Right renal cortex interstitium (tissue), 3 donors: ENCODE measurements at regions not wholly inside any gene's neighbourhood (a gene's known extent, or its start where the extent isn't known, plus 50 kb on each side); places are given as distances from the start of the nearest gene placed in this dataset.
"Not testable (repeated sequence)": the region's sequence is repeated elsewhere in the genome, so short reads cannot be mapped to it uniquely, and the experiment has no call there.

Experiments used
- DNase-seq, 3 donors: peaks; one replicate each; pipeline ENCODE4 v3.0.0-alpha.2; 2013; ENCODE audit warnings: low read depth in 3 of 3, low spot score in 2 of 3

DNA sequence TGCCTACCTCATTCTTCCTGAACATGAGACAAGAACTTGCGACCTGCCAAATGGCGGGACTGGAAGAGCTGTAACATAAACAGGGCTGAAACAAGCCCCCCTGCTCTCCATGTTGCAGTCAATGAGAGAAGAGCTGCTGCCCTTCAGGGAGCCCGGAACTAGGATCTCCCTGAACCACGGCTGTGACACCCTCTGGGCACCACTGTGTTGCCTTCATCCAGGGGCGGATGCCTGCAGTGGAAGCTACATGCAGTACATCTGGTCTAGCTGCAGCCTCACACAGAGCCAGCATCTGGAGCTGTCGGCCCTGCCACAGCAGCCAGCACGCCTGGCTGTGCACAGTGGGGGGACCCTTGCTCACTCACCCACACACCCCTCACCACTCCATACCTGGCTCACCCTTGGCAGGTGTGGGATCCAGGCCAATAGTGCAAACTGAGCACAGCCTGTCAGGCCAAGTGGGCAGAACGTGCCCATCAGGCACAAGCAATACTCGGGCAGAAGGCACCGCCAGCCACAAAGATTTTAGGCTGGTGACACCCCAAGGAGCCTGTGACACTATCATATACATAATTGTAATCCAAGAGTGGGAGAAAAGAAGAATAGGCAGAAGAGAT is 451.3 kb downstream of the HTR1B start:
- no peak for DNase-seq

DNA sequence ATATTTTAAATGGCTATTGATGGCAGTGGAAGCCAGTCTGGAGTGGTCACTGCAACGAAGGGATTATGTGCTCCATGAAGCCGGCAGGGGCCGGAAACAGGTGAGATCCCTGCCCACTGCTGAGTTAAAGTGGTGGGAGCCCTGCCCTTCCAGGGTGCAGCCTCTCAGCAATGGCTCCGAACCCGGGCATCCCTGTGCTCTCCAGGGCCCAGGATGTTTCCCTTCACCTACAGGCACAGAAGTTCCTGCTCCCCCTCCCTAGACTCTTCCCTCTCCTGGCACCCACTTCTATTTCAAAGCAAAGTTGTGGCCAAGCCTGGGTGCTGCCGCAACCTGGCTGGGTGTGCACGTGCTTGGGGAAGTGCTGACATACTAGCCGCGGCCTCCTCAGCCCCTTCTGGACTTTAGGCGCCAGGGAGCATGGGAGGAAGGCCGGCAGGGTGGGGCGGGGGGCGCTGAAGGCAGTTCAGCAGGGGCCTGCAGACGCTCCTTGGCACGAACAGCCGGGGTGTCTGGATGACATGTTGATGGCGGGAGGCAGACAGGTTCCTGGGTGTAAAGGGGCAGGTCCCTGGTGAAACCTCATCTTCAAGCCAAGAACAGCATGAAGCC is 452.3 kb downstream of the HTR1B start:
- DNase-seq = no peak

DNA sequence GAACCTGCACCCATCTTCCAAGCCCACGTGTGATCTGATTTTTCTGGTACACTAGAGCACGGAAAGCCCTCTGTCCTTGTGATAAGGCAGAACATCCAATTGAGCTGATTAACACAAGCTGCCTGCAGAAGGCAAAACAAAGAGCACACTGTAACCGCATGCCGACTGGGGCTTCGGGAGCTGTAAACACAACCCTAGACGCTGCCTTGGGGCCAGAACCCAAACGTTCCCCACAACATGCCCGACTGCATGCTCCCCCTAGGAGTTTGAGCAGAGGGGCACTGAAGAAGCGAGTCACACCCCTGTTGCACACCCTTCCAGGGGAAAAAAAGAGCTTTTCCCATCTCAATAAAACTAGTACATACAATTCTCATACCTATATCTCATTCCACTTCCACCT is 470.7 kb downstream of the HTR1B start:
- DNase-seq = no peak

DNA sequence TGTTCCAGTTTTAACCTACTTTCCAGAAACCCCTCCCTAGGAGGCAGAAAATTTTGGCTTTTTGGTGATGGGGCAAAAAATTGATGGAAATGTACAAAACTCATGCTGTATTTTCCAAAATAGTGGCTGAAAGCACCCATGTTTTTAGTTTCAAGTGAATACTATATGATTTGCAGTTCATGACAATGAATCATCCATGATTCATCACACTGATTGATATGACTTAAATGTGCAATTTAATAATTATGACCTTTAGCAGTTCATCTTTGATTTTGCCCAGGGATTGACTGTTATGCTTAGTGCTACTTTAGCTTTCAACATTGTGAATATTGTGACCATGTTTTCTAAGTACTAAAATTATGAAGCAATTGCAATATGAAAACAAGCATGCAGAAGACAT is 478.7 kb downstream of the HTR1B start:
- no peak for DNase-seq

DNA sequence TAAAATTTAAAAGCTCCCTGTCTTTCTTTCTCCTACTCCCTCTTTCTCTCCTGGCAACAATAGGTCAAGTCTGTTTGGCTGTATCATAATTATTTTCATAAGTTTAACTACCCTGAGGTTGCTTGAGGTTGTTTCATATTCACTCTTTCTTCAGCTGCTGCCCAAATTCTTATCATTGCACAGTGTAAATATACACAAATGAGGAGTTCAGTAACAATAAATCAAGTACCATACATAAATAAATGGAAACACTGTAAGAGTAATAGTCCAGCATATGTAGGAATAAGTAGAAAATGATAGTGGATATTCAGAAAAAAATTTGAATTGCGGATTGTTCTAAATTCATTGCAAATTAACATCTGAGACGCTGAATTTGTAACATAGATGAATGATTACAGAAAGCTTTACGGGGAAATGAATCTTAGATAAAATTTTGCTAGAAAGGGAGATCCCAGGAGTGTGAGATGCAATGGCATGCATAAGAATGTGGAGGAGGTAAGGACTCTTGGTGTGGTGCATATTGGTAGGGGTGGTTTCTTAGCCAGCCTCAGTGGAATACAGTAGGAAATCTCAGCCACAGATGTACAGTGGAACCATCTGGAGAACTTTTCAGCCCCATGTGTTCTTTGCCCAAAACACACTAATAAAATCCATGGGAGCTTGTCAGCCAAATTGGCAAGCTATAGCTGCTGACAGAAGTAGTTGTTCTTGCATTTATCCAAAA is 480.7 kb downstream of the HTR1B start:
- no peak for DNase-seq

DNA sequence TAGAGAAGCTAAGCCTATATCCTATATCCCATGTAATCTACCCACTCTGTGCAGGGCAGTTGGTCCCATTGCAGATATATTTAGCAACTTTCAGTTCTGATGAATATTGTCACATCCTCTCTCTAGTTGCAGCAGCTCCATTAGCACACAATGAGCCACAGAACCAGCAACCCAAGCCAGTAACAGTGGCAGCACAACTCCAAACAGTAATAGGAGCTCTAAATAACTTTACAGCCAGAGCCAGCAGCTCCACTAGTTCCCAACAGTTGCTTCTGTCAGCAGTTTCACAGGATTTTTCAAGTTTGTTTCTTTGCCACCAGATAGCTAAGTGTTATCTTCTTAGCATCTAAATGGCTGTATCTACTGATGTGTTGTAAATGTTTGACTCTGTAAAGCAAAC is 490.8 kb downstream of the HTR1B start:
- DNase-seq = no peak

DNA sequence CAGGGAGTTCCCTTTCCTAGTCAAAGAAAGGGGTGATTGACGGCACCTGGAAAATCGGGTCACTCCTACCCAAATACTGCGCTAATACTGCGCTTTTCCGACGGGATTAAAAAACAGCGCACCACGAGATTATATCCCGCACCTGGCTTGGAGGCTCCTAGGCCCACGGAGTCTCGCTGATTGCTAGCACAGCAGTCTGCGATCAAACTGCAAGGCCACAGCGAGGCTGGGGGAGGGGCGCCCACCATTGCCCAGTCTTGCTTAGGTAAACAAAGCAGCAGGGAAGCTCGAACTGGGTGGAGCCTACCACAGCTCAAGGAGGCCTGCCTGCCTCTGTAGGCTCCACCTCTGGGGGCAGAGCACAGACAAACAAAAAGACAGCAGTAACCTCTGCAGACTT is 504.1 kb downstream of the HTR1B start:
- not testable (repeated sequence) for DNase-seq

DNA sequence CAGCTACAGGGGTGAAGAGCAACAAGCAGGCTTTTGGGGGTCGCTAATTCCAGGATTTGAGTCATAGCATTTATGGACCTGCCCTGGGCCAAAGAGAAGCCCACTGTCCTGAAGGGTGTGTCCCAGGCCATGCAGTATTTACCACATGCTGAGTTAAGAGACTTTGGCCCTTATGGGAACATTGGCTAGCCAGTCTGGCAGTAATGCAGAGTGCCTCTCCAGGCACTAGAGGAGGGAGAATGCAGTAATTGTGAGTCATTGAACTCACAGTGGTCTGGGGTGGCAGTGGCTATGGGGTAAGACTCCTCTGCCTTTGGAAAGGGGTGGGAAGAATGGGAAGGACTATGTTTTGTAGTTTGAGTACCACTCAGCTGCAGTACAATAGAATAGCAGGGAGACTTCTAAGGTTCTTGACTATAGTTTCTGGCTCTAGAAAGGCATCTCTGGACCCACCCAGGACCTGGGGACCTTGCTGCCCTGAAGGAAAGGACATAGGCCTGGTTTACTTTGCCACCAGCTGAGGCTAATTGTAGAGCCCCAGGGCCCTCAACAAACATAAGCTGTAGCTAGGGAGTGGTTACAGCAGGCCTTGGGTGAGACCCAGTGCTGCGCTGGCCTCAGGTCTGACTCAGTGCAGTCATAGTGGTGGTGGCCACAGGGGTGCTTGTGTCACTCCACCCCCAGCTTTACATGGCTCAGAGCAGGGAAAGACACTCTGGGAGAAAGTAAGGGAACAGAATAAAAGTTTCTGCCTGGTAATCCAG is 520.9 kb downstream of the HTR1B start:
- no peak for DNase-seq

DNA sequence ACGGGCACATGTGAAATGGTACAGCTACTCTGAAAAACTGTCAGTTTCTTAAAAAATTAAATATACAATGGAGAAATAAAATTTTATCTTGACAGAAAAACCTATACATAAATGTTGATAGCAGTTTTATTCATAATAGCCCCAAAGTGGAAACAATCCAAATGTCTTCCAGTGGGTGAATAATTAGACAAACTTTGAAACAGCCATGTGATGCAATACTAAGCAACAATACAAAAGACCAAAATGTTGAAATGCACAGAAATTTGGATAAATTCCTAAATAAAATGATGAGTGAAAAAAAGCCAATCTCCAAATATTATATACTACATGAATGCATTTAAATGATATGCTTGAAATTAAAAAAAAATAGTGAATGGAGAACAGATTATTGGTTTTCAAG is 523.1 kb downstream of the HTR1B start:
- no peak for DNase-seq

DNA sequence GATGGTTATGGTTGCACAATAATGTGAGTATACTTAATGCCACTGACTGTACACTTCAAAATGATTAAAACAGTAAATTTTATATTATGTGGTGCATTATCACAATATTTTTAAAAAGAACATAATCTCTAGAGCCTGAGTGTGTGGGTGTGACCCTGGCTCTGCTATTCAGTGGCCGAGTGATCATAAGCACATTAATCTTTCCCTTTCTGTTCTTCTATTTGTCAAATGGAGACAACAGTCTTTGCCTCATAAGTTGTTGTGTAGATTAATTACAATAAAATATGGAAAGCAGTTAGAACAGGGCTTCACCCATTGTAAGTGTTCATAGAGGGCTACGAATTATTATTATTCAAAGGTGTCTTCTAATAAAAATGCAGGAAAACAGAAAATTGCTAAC is 548.6 kb downstream of the HTR1B start:
- DNase-seq = no peak

DNA sequence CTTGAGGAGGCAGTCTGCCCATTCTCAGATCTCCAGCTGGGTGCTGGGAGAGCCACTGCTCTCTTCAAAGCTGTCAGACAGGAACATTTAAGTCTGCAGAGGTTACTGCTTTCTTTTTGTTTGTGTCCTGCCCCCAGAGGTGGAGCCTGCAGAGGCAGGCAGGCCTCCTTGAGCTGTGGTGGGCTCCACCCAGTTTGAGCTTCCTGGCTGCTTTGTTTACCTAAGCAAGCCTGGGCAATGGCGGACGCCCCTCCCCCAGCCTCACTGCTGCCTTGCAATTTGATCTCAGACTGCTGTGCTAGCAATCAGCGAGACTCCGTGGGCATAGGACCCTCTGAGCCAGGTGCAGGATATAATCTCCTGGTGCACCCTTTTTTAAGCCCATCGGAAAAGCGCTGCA is 557.8 kb downstream of the HTR1B start:
- DNase-seq = not testable (repeated sequence)

DNA sequence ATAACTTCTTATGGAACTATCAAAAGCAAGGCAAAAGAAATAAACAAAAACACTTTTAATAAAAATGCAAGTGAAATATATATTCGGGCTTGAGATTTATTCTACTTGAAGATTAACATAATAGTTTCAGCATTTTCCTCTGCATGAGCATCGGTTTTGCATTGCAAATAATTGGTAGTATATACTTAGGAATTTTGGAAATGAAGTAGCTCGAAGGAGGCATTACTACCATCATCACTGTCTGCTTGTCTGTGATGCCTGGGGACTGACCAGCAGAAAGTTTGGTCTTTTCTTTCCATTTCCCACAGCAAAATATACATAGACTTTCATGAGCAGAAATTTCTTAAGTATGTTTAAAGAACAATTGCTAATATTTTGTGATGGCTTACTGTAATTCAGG is 570.7 kb downstream of the HTR1B start:
- no peak for DNase-seq

DNA sequence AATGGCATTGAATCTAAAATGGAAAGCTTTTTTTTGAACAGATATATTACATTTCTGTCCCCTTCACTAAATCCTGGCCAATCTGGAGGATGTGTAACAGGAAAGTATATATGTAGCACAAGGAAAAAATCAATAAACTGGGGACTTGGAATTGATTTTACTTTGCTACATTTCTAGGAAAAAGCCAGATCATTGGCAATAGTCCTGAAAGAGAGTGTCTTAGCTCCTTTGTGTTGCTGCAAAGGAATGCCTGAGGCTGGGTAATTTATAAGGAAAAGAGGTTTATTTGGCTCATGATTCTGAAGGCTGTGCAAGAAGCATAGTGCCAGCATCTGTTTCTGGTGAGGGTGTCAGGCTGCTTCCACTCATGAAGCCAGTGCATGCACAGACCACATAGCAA is 574.9 kb downstream of the HTR1B start:
- no peak for DNase-seq

DNA sequence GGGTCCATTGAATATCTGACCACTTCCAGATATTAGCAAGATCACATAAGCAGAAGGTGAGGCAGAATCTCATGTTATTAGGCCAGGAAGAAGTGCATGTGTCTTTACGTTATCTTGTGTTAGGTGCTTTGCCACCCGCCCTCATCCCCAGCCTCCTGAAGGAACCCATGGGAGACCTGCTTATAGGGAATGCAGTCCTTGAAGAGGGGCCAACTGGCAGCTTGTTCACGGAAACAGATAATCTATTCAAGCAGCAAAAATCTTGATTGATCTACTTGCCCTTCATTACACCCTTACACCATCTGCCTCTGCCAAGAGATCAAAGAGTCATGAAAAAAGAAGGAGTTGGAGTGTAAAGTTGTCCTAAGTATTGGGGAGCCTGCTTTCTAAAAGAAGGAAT is 576.4 kb downstream of the HTR1B start:
- DNase-seq = no peak

DNA sequence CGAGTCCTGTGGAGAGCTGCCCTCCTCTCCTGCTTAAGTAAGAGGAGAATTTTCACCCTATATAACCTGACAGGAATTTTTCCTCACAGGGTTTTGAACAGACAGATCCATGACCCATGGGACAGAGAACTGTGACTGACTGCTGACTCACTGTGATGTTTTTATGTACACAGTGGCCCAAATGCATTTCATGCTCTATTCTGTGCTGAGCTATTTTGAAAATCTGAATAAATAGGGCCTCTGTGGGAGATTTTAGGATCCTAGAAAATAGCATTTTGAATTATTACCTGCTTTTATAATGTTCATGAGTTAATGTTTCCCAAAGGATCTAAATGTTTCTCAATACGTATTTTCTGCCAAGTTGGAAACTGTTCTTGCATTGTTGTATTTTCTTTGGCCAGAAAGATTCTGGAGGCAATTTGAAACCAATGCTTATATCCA is 577.4 kb downstream of the HTR1B start:
- no peak for DNase-seq

DNA sequence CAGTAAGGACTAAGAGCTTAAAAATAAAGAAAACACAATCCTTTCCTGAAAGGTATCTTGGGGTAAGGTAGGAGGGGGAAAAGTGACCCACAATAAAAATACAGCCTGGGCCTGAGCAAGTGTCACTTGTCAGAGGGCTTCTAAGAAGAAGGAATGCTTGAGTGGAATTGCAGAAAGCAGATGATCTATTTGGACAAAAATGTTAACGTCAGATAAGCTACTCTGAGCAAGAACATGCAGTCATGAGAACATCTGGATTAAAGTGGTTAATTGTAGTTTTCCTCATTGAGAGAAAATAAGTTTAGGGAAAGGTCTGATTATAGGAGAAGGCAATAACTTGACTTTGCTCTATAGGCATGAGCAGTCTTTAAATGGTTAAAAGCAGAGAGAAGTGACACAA is 581.9 kb downstream of the HTR1B start:
- DNase-seq = no peak

DNA sequence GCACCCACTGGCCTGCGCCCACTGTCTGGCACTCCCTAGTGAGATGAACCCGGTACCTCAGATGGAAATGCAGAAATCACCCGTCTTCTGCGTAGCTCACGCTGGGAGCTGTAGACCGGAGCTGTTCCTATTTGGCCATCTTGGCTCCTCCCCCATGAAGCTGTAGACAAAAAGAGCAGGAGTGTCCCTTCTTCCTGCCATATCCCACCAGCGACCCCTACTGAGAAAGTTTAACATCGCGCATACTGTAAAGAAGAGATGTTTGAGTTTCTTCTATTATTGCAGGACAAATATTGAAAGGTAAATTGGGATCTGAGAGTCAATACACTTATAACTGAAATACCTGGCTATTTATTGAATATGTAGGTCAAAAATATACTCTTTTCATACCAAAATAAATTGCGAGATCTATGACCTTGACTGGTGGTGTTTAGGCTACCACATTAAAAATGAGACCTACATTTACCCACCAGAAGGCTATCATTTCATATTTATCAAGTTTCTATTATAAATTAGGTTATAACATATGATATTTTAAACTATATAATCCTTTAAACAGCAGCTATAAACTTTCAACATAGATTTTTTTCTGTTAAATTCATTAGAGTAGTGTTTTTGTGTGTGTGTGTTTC is 586.3 kb downstream of the HTR1B start:
- peak in 1 of 3 donors; percentile 1 for DNase-seq

DNA sequence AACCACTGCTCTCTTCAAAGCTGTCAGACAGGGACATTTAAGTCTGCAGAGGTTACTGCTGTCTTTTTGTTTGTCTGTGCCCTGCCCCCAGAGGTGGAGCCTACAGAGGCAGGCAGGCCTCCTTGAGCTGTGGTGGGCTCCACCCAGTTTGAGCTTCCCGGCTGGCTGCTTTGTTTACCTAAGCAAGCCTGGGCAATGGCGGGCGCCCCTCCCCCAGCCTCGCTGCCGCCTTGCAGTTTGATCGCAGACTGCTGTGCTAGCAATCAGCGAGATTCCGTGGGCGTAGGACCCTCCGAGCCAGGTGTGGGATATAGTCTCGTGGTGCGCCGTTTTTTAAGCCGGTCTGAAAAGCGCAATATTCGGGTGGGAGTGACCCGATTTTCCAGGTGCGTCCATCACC is 586.9 kb downstream of the HTR1B start:
- DNase-seq = not testable (repeated sequence)

DNA sequence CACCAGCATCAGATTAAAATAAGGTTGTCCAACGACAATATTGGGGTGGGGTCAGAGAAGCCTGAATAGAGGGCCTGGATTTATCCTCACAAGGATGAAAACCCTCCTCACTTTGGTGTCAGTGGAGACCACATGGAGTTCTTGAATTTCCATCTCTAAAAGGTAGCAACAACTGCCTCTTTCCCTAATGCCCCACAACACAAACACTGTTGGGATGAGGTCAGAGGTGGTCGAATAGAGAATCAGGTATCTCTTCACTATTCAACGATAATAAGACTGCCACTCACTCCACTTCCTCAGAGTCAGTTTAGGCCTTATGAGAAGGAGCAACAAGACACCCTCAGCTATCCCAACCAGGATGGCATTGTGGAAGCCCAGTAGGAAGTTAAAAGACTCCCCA is 596.1 kb downstream of the HTR1B start:
- DNase-seq = no peak

DNA sequence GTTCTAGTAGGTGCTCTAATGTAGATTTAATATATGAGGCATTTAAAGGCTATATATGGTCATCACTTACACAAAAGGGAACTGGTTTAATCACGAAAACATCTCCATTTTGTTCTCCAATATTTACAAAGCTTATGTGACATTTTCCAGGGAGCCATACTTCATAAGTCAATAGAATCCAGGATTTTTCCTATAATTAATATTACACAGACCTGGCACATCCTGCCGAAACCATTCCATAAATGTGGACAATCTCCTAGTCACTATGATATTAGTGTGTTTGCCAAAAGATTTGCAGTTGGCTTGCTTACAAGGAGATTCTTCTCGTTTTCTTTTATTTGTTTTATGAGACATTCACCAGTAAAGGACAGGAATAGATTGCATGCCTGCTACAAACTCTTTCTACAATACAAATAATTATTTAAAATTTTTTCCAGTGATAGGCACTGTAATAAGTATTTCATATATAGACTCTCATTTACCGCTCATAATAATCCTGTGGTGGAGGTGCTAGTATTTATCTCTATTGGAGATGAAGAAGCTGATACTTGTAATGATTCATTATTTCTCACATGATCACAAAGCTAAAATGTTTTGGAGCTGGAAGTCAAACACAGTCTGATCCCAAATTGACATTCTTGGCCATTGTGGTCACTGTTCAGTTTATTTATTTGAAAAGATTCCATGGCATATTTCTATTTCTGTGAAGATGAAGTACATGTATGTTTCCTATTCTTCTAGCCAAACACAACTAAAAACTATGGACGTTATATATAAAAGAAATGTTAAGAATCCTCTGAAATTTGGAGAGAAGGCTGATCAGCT is 597.0 kb downstream of the HTR1B start:
- no peak for DNase-seq
